Lower leg skin (tissue), 3 donors: ENCODE measurements at regions not wholly inside any gene's neighbourhood (a gene's known extent, or its start where the extent isn't known, plus 50 kb on each side); places are given as distances from the start of the nearest gene placed in this dataset.

Source experiments
- CTCF ChIP-seq, 3 donors: fragments of 450-650 bp; IDR thresholded peaks; one replicate each; pipeline ENCODE4 v1.5.1; 2016; ENCODE audit warnings: antibody characterized with exemption in 3 of 3, mild to moderate bottlenecking in 3 of 3, moderate library complexity in 2 of 3
- POLR2A ChIP-seq, 2 donors: fragments of 450-650 bp; IDR thresholded peaks; one replicate each; pipeline ENCODE4 v1.6.1; 2016 to 2017; ENCODE audit warnings: antibody characterized with exemption in 2 of 2, mild to moderate bottlenecking in 1 of 2, moderate library complexity in 1 of 2

DNA sequence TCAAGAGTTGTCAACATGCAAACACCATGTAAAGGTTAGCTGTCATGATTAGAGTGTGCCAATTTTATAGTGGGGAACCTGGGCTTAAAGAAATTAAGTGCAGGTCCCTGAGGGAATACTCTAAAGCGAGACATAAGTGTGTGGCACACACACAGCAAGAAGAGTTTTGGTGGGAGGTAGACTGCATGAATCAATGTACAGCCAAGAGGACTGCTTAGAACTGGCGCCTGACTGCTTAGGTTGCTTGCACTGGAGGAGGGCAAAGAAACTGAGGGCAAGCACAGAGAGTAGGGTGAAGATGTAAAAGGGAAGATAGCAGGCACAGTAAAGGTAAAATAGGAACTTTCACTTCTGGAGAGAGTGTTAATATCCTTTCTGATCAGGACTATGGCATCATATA, 184.9 kb downstream of the SOX2 start:
- TF ChIP-seq CTCF (IDR thresholded peaks at IDR 0.05) (no peak), POLR2A (IDR thresholded peaks at IDR 0.05) (no peak)
